ENCODE measurements at regions not wholly inside any gene's neighbourhood (a gene's known extent, or its start where the extent isn't known, plus 50 kb on each side); places are given as distances from the start of the nearest gene placed in this dataset.
"Not testable (repeated sequence)": the region's sequence is repeated elsewhere in the genome, so short reads cannot be mapped to it uniquely, and the experiment has no call there.

GRCh38 chr19:20315543-20315942 lies 148.5 kb downstream of the ZNF486 start:
- Histone ChIP-seq H4K20me1 (ENCODE audit: insufficient read depth, low read length) (no peaks in the 10 kb centered on the region), H3K4me1 (ENCODE audit: insufficient read depth, low read length, severe bottlenecking) (no peaks in the 10 kb centered on the region), H3K4me3 (ENCODE audit: low read depth, low read length, poor library complexity, severe bottlenecking) (no peak overlapping the region), H3K9me2 (ENCODE audit: low read depth, low read length) (no peaks in the 10 kb centered on the region), H3K27ac (ENCODE audit: low read depth, low read length, poor library complexity, severe bottlenecking) (no peak overlapping the region), H3K9me3 (ENCODE audit: low read length) (no peaks in the 10 kb centered on the region), H3K9ac (ENCODE audit: low read length) (no peak overlapping the region), H2AFZ (ENCODE audit: low read length) (no peak overlapping the region), H3K36me3 (ENCODE audit: insufficient read depth, low read length) (no peaks in the 10 kb centered on the region), H3K4me2 (ENCODE audit: low read length) (no peak overlapping the region), H3K79me2 (ENCODE audit: insufficient read depth, low read length) (no peaks in the 10 kb centered on the region), H3K27me3 (ENCODE audit: insufficient read depth, low read length) (no peaks in the 10 kb centered on the region), H3F3A (ENCODE audit: insufficient read depth, low read length) (no peaks in the 10 kb centered on the region)
- TF ChIP-seq, protein P1, sequence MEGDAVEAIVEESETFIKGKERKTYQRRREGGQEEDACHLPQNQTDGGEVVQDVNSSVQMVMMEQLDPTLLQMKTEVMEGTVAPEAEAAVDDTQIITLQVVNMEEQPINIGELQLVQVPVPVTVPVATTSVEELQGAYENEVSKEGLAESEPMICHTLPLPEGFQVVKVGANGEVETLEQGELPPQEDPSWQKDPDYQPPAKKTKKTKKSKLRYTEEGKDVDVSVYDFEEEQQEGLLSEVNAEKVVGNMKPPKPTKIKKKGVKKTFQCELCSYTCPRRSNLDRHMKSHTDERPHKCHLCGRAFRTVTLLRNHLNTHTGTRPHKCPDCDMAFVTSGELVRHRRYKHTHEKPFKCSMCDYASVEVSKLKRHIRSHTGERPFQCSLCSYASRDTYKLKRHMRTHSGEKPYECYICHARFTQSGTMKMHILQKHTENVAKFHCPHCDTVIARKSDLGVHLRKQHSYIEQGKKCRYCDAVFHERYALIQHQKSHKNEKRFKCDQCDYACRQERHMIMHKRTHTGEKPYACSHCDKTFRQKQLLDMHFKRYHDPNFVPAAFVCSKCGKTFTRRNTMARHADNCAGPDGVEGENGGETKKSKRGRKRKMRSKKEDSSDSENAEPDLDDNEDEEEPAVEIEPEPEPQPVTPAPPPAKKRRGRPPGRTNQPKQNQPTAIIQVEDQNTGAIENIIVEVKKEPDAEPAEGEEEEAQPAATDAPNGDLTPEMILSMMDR (IDR thresholded peaks at IDR 0.05; ENCODE audit: low read length): no peak

- no peaks in the 10 kb centered on the region for H3K79me2 ChIP-seq (ENCODE audit: insufficient read depth, low read length)
- no peaks in the 10 kb centered on the region for H3K27me3 ChIP-seq (ENCODE audit: insufficient read depth, low read length)
- no peak overlapping the region for H3K27ac ChIP-seq (ENCODE audit: low read depth, low read length, poor library complexity, severe bottlenecking)
- H3K9me3 ChIP-seq (ENCODE audit: low read length): no peaks in the 10 kb centered on the region
- no peaks in the 10 kb centered on the region for H3K9me2 ChIP-seq (ENCODE audit: low read depth, low read length)
- no peaks in the 10 kb centered on the region for H3F3A ChIP-seq (ENCODE audit: insufficient read depth, low read length)
- H3K36me3 ChIP-seq (ENCODE audit: insufficient read depth, low read length): no peaks in the 10 kb centered on the region
- H4K20me1 ChIP-seq (ENCODE audit: insufficient read depth, low read length): no peaks in the 10 kb centered on the region
- no peak overlapping the region for H3K9ac ChIP-seq (ENCODE audit: low read length)
- no peaks in the 10 kb centered on the region for H3K4me1 ChIP-seq (ENCODE audit: insufficient read depth, low read length, severe bottlenecking)
- TF ChIP-seq, protein P1 (IDR thresholded peaks at IDR 0.05; ENCODE audit: low read length): no peak
- TF ChIP-seq EZH2 (IDR thresholded peaks at IDR 0.05; ENCODE audit: borderline replicate concordance, low read length): no peak
- H2AFZ ChIP-seq (ENCODE audit: low read length): no peak overlapping the region
- H3K4me2 ChIP-seq (ENCODE audit: low read length): no peak overlapping the region
- no peak overlapping the region for H3K4me3 ChIP-seq (ENCODE audit: low read depth, low read length, poor library complexity, severe bottlenecking)
These were observed 146.9 kb downstream of the ZNF486 start for GRCh38 chr19:20313894-20314293.

DNA sequence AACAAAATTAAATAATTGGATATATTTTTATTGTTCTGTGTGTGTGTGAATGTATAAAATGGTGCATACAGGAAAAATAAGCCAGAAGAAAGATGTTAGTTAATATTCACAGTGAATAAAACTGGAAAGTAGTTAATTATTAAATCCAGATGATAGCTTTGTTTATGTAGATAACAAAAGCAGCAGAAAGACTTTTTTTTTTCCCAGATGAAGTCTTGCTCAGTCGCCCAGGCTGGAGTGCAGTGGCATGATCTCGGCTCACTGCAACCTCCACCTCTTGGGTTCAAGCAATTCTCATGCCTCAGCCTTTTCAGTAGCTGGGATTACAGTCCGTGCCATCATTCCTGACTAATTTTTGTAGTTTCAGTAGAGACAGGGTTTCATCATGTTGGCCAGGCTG lies 140.1 kb downstream of the ZNF486 start:
- Histone ChIP-seq H3K36me3 (ENCODE audit: insufficient read depth, low read length) (no peaks in the 10 kb centered on the region), H3K9me3 (ENCODE audit: low read length) (no peaks in the 10 kb centered on the region), H4K20me1 (ENCODE audit: insufficient read depth, low read length) (no peaks in the 10 kb centered on the region), H3F3A (ENCODE audit: insufficient read depth, low read length) (no peaks in the 10 kb centered on the region), H3K4me2 (ENCODE audit: low read length) (no peak overlapping the region), H3K9ac (ENCODE audit: low read length) (no peak overlapping the region), H3K27me3 (ENCODE audit: insufficient read depth, low read length) (no peaks in the 10 kb centered on the region), H3K79me2 (ENCODE audit: insufficient read depth, low read length) (no peaks in the 10 kb centered on the region), H3K4me1 (ENCODE audit: insufficient read depth, low read length, severe bottlenecking) (no peaks in the 10 kb centered on the region), H3K9me2 (ENCODE audit: low read depth, low read length) (no peaks in the 10 kb centered on the region), H3K27ac (ENCODE audit: low read depth, low read length, poor library complexity, severe bottlenecking) (no peak overlapping the region), H2AFZ (ENCODE audit: low read length) (no peak overlapping the region; the same call in 1 of the 2 replicates), H3K4me3 (ENCODE audit: low read depth, low read length, poor library complexity, severe bottlenecking) (no peak overlapping the region)
- TF ChIP-seq EZH2 (IDR thresholded peaks at IDR 0.05; ENCODE audit: borderline replicate concordance, low read length): no peak
- TF ChIP-seq, protein P1 (IDR thresholded peaks at IDR 0.05; ENCODE audit: low read length): no peak

- not testable (repeated sequence) for H3K27ac ChIP-seq (ENCODE audit: low read depth, low read length, poor library complexity, severe bottlenecking); H3K4me1 ChIP-seq (ENCODE audit: insufficient read depth, low read length, severe bottlenecking); H3K79me2 ChIP-seq (ENCODE audit: insufficient read depth, low read length); H3K9me2 ChIP-seq (ENCODE audit: low read depth, low read length); H3K9me3 ChIP-seq (ENCODE audit: low read length); H3K36me3 ChIP-seq (ENCODE audit: insufficient read depth, low read length); H3K27me3 ChIP-seq (ENCODE audit: insufficient read depth, low read length); H3K9ac ChIP-seq (ENCODE audit: low read length); H4K20me1 ChIP-seq (ENCODE audit: insufficient read depth, low read length); H3K4me3 ChIP-seq (ENCODE audit: low read depth, low read length, poor library complexity, severe bottlenecking); H3K4me2 ChIP-seq (ENCODE audit: low read length); H3F3A ChIP-seq (ENCODE audit: insufficient read depth, low read length); H2AFZ ChIP-seq (ENCODE audit: low read length)
These were observed 129.3 kb downstream of the ZNF486 start for GRCh38 chr19:20296314-20296713.
